Endodermal cell (in vitro differentiated cells): ENCODE measurements at regions not wholly inside any gene's neighbourhood (a gene's known extent, or its start where the extent isn't known, plus 50 kb on each side); places are given as distances from the start of the nearest gene placed in this dataset.

Experiments
- DNase-seq: peaks from one replicate; pipeline ENCODE4 v3.0.0-alpha.2; 2017
- H3K27ac ChIP-seq: 2 replicates; pipeline ENCODE4 v1.5.1; 2013; ENCODE audit warnings: mild to moderate bottlenecking, low read depth, low read length, moderate library complexity
- H3K27me3 ChIP-seq: 2 replicates; pipeline ENCODE4 v1.6.1; 2013; ENCODE audit warnings: mild to moderate bottlenecking, low read length, moderate library complexity; ENCODE audit not compliant: insufficient read depth, control insufficient read depth, poor library complexity, severe bottlenecking
- H3K36me3 ChIP-seq: 2 replicates; pipeline ENCODE4 v1.7.0; 2013; ENCODE audit warnings: mild to moderate bottlenecking, low read length, moderate library complexity; ENCODE audit not compliant: control insufficient read depth, insufficient read depth
- H3K4me1 ChIP-seq: one replicate; pipeline ENCODE4 v1.7.0; 2013; ENCODE audit warnings: low read length; ENCODE audit not compliant: control insufficient read depth, insufficient read depth
- H3K4me3 ChIP-seq: 2 replicates; pipeline ENCODE4 v1.5.1; 2013; ENCODE audit warnings: mild to moderate bottlenecking, low read length, moderate library complexity
- H3K9ac ChIP-seq: 2 replicates; pipeline ENCODE4 v1.6.1; 2013; ENCODE audit warnings: mild to moderate bottlenecking, low read length, moderate library complexity; ENCODE audit not compliant: poor library complexity, severe bottlenecking; ENCODE audit errors: extremely low read depth
- H3K9me3 ChIP-seq: 2 replicates; pipeline ENCODE4 v1.6.1; 2013; ENCODE audit warnings: mild to moderate bottlenecking, low read length, moderate library complexity; ENCODE audit not compliant: control insufficient read depth
- H3K27ac Mint-ChIP-seq: 2 replicates; pipeline ENCODE4 v1.8.0; 2020; ENCODE audit warnings: mixed read lengths
- H3K27me3 Mint-ChIP-seq: 2 replicates; pipeline ENCODE4 v1.8.0; 2021; ENCODE audit warnings: mild to moderate bottlenecking, mixed read lengths; ENCODE audit not compliant: insufficient read depth
- H3K36me3 Mint-ChIP-seq: 2 replicates; pipeline ENCODE4 v1.8.0; 2020; ENCODE audit warnings: low read depth, mixed read lengths
- H3K4me1 Mint-ChIP-seq: 2 replicates; pipeline ENCODE4 v1.8.0; 2020; ENCODE audit warnings: mixed read lengths
- H3K4me3 Mint-ChIP-seq: 2 replicates; pipeline ENCODE4 v1.8.0; 2020; ENCODE audit warnings: mild to moderate bottlenecking, moderate library complexity, mixed read lengths
- H3K9me3 Mint-ChIP-seq: 2 replicates; pipeline ENCODE4 v1.8.0; 2020; ENCODE audit warnings: mild to moderate bottlenecking, mixed read lengths
- CTCF ChIP-seq: fragments of 200-600 bp; sonication (generic); conservative IDR thresholded peaks from 2 replicates; pipeline ENCODE4 v1.5.0; 2021; ENCODE audit warnings: antibody characterized with exemption, mild to moderate bottlenecking
- WGBS, 2 experiments: methylation state at CpG; one replicate each; pipeline versions ENCODE4 v1.1.5 to v1.1.7; 2013; ENCODE audit warnings: missing lambda C conversion rate in 2 of 2, mixed read lengths in 1 of 2; ENCODE audit not compliant: insufficient coverage in 1 of 2, insufficient read length in 1 of 2; 5-methylcytosine and 5-hydroxymethylcytosine counted together

- WGBS, 2 experiments = 85 to 98% methylated on average over 4 to 5 of the region's 5 CpGs
- no peak overlapping the region for H3K4me3 Mint-ChIP-seq
Measured at GRCh38 chr11:45518833-45519535, 146.4 kb downstream of the CHST1 start.

DNA sequence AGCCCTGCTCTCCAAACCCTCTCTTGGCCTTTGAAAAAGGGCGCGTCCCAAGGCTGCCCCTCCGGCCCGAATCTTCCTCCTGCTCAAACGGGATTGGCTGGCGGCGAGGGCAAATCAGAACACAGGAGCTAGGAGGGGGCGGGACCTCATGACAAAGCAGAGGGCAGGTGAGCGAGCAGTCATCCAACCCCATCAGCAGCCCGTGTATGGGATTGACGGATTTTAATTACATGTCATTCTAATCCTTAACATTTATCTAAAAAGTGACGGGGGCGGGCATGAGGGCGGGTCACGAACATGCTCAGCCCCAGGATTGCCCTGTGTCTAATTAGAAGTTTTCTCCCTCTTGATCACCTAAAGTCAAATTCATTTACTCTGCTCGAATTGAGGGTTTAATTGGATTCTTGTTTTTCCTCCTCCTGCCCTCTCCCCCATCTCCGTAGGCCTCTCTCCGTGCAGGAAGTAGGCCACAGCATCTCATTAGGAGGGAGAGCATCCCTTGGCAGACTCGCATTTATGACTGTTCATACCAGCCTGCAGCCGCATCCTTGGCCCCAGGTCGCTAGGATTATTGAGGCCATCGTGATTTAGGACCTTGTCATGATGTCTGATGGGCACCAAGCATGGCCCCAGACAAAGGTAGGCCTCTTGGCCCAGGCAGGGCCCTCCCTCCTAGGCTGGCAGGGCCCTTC lies 147.1 kb downstream of the CHST1 start:
- Histone ChIP-seq H3K27ac (no peak overlapping the region), H3K4me3 (no peak overlapping the region), H3K9ac (no peak overlapping the region), H3K27me3 (no peaks in the 10 kb centered on the region), H3K36me3 (no peaks in the 10 kb centered on the region), H3K4me1 (no peaks in the 10 kb centered on the region), H3K9me3 (no peaks in the 10 kb centered on the region)
- Mint-ChIP-seq H3K27ac (no peak overlapping the region), H3K9me3 (peaks cover 4% of the 10 kb centered on the region), H3K4me1 (no peaks in the 10 kb centered on the region), H3K27me3 (peaks cover 10% of the 10 kb centered on the region), H3K36me3 (no peaks in the 10 kb centered on the region), H3K4me3 (no peak overlapping the region)
- TF ChIP-seq CTCF = no peak
- WGBS, 2 experiments = 84 to 87% methylated on average over 17 to 22 of the region's 22 CpGs
- peak; percentile 88 for DNase-seq

More at GRCh38 chr11:45518833-45519535, 146.4 kb downstream of the CHST1 start:
- Histone ChIP-seq H3K27me3 (no peaks in the 10 kb centered on the region), H3K9ac (no peak overlapping the region), H3K4me3 (no peak overlapping the region), H3K27ac (no peak overlapping the region), H3K36me3 (no peaks in the 10 kb centered on the region), H3K9me3 (no peaks in the 10 kb centered on the region), H3K4me1 (no peaks in the 10 kb centered on the region)
- H3K36me3 Mint-ChIP-seq = no peaks in the 10 kb centered on the region
- no peaks in the 10 kb centered on the region for H3K4me1 Mint-ChIP-seq
- no peak overlapping the region for H3K27ac Mint-ChIP-seq
- DNase-seq = peak; percentile 10
- H3K9me3 Mint-ChIP-seq = peaks cover 4% of the 10 kb centered on the region
- TF ChIP-seq CTCF = no peak
- peaks cover 10% of the 10 kb centered on the region for H3K27me3 Mint-ChIP-seq

DNA sequence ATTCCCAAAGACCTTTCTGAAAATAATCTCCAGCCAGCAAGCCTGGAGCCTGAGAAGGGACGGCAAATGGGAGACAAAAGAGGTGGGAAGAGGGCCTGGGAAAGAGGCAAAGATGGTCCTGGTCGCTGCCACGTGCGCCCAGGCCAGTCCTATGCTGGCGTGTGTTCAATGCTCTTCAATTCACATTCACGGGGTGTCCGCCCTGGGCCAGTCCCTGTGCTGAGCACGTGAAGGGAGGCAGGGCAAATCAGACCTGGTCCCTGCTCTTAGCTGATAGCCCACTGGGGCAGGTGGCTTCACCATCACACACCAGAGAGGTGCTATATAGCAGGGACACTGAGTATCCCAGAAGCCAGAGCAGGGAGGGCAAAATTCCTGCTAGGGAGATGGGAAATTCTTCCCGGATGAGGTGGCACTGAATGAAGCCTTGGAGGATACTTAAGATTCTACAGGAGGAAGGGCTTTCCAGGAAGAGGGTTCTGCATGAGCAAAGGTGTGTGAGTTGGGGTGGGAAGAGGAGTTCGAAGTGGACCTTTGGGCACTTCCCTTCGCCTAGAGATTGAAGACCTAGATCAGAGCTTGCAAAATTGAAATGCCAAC lies 148.2 kb downstream of the CHST1 start:
- H3K4me3 ChIP-seq = no peak overlapping the region
- no peaks in the 10 kb centered on the region for H3K36me3 ChIP-seq
- DNase-seq = peak; percentile 66
- no peaks in the 10 kb centered on the region for H3K36me3 Mint-ChIP-seq
- no peak overlapping the region for H3K27ac ChIP-seq
- H3K27me3 ChIP-seq = no peaks in the 10 kb centered on the region
- TF ChIP-seq CTCF = no peak
- H3K9ac ChIP-seq = no peak overlapping the region
- H3K4me1 Mint-ChIP-seq = no peaks in the 10 kb centered on the region
- no peaks in the 10 kb centered on the region for H3K9me3 Mint-ChIP-seq
- H3K4me1 ChIP-seq = no peaks in the 10 kb centered on the region
- no peak overlapping the region for H3K4me3 Mint-ChIP-seq
- 92 to 93% methylated on average over 9 to 11 of the region's 11 CpGs for WGBS, 2 experiments
- H3K27ac Mint-ChIP-seq = no peak overlapping the region
- no peaks in the 10 kb centered on the region for H3K9me3 ChIP-seq
- H3K27me3 Mint-ChIP-seq = peaks cover 10% of the 10 kb centered on the region
